Astrocyte of the spinal cord (primary cell): ENCODE measurements at regions not wholly inside any gene's neighbourhood (a gene's known extent, or its start where the extent isn't known, plus 50 kb on each side); places are given as distances from the start of the nearest gene placed in this dataset.

ENCODE experiments used
- DNase-seq: peaks from one replicate; pipeline ENCODE4 v3.0.0; 2011; ENCODE audit warnings: low read depth, low spot score
- H3K4me3 ChIP-seq: 2 replicates; pipeline ENCODE4 v1.5.1; 2011; ENCODE audit warnings: low read depth, mild to moderate bottlenecking, low read length, moderate library complexity
- CTCF ChIP-seq: IDR thresholded peaks from 2 replicates; pipeline ENCODE4 v1.5.1; 2012; ENCODE audit warnings: low read depth, mild to moderate bottlenecking, low read length, inconsistent platforms
- in situ Hi-C: cut with HindIII; loops from 2 replicates; pipeline ENCODE4 v1.10.0; 2017; ENCODE audit warnings: low sequenced_read_pairs

GRCh38 chr20:51906049-51906448, 103.7 kb upstream of the SALL4 start:
- no peak for DNase-seq
- H3K4me3 ChIP-seq = no peak overlapping the region
- TF ChIP-seq CTCF = no peak
- in situ Hi-C loops = no loop called here

GRCh38 chr20:51902933-51903332, 100.6 kb upstream of the SALL4 start:
- DNase-seq = no peak
- no peak overlapping the region for H3K4me3 ChIP-seq
- in situ Hi-C loops = no loop called here
- no peak for TF ChIP-seq CTCF

DNA sequence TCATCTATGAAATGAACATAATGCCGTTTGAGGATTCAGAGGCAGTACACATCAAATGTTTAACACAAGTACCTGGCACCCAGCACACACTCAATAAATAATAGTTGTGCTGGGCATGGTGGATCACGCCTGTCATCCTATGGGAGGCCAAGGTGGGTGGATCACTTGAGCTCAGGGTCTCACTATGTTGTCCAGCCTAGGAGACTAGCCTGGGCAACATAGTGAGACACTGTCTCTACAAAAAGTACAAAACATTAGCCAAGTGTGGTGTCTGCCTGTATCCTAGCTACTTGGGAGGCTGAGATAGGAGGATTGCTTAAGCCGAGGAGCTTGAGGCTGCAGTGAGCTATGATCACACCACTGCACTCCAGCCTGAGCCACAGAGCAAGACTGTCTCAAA, 98.1 kb upstream of the SALL4 start:
- in situ Hi-C loops = no loop called here
- no peak overlapping the region for H3K4me3 ChIP-seq
- DNase-seq = no peak
- no peak for TF ChIP-seq CTCF

DNA sequence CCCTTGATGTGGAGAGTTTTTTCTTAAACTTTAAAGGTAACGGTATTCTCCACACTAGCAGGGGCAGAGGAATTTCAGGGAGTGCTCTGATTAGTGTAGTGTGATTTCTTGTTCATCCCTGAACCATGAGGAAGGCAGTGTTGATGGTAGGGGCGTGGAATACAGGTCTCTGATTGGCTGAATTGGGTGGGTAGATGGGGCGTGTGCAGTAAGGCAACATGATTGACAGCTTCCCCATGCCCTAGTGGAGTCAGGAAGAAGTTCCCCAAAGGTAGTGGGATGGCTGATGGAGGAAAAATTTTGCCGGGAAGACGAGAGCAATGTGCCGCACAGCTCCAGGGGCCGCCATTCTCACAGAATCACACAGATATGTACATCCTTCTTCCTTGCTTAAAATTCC, 97.4 kb upstream of the SALL4 start:
- DNase-seq = no peak
- no peak for TF ChIP-seq CTCF
- H3K4me3 ChIP-seq = no peak overlapping the region
- in situ Hi-C loops = no loop called here

GRCh38 chr20:51898788-51899187, 96.5 kb upstream of the SALL4 start:
- H3K4me3 ChIP-seq = no peak overlapping the region
- DNase-seq = no peak
- in situ Hi-C loops = no loop called here
- no peak for TF ChIP-seq CTCF

DNA sequence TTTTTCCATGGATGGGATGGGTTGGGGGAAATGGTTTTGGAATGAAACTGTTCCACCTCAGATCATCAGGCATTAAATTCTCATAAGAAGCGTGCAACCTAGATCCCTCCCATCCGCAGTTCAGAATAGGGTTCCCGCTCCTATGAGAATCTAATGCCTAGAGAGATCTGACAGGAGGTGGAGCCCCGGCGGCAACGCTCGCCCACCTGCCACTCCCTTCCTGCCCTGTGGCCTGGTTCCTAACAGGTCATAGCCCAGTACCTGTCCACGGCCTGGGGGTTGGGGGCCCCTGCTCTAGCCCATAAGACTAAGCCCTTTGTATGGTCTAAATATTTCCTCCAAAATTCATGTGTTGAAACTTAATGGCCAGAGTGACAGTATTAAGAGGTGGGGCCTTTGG, 92.3 kb upstream of the SALL4 start:
- DNase-seq = no peak
- no peak for TF ChIP-seq CTCF
- in situ Hi-C loops = no loop called here
- H3K4me3 ChIP-seq = no peak overlapping the region

GRCh38 chr20:51894201-51894600, 91.9 kb upstream of the SALL4 start:
- no peak for TF ChIP-seq CTCF
- DNase-seq = no peak
- no peak overlapping the region for H3K4me3 ChIP-seq
- in situ Hi-C loops = no loop called here
